SK-N-MC (cell line): ENCODE measurements at regions not wholly inside any gene's neighbourhood (a gene's known extent, or its start where the extent isn't known, plus 50 kb on each side); places are given as distances from the start of the nearest gene placed in this dataset.

ENCODE experiments used
- EZH2 ChIP-seq: fragments of 200-600 bp; sonication (generic); IDR thresholded peaks from one replicate; pipeline ENCODE4 v1.6.1; 2017; ENCODE audit warnings: antibody characterized with exemption
- FOXP2 ChIP-seq: optimal IDR thresholded peaks from 2 replicates; pipeline ENCODE3; 2011; ENCODE audit warnings: mild to moderate bottlenecking, moderate library complexity; ENCODE audit not compliant: insufficient read depth; ENCODE audit errors: extremely low read length, control extremely low read depth
- POLR2AphosphoS5 ChIP-seq: IDR thresholded peaks from 2 replicates; pipeline ENCODE4 v1.6.1; 2012; ENCODE audit warnings: mild to moderate bottlenecking, low read depth, low read length, borderline replicate concordance

- TF ChIP-seq POLR2AphosphoS5 (no peak), EZH2 (no peak), FOXP2 (no peak)
Observed at GRCh38 chr5:45101146-45101545, 292.4 kb downstream of the MRPS30 start.
